ENCODE measurements at regions not wholly inside any gene's neighbourhood (a gene's known extent, or its start where the extent isn't known, plus 50 kb on each side); places are given as distances from the start of the nearest gene placed in this dataset.

- TF ChIP-seq EZH2 (IDR thresholded peaks at IDR 0.05; ENCODE audit: low read length, missing control alignments) (no peak), CTCF (conservative IDR thresholded peaks at IDR 0.05 in 1 of 2, IDR thresholded peaks at IDR 0.05 in 1 of 2; ENCODE audit: low read depth in 1 of 2, low read length in 2 of 2) (no peak)
- no peak for DNase-seq (ENCODE audit: low read depth in 2 of 2)
- no peak overlapping the region for H3K9ac ChIP-seq (ENCODE audit: insufficient read depth, low read length)
- no peaks in the 10 kb centered on the region for H3K27me3 ChIP-seq (ENCODE audit: control insufficient read depth, insufficient read depth, low read length)
- no peak overlapping the region for H3K4me2 ChIP-seq (ENCODE audit: extremely low read depth, insufficient read depth, low read length)
- H3K9me3 ChIP-seq (ENCODE audit: control insufficient read depth, insufficient read depth, low read depth, low read length), result no peaks in the 10 kb centered on the region
- no peaks in the 10 kb centered on the region for H3K4me1 ChIP-seq (ENCODE audit: control insufficient read depth, extremely low read depth, insufficient read depth, low read length)
- no peak overlapping the region for H3K27ac ChIP-seq (ENCODE audit: insufficient read depth, low read length)
- no peaks in the 10 kb centered on the region for H3K79me2 ChIP-seq (ENCODE audit: control insufficient read depth, insufficient read depth, low read length)
- no peaks in the 10 kb centered on the region for H3K36me3 ChIP-seq (ENCODE audit: control insufficient read depth, insufficient read depth, low read length)
- no peak overlapping the region for H3K4me3 ChIP-seq (replicated peaks in 1 of 4; ENCODE audit: control extremely low read depth in 1 of 4, insufficient read depth in 1 of 4, low read depth in 3 of 4, low read length in 4 of 4)
- no peaks in the 10 kb centered on the region for H4K20me1 ChIP-seq (ENCODE audit: control insufficient read depth, extremely low read depth, insufficient read depth, low read length)
- H2AFZ ChIP-seq (ENCODE audit: low read length), result no peak overlapping the region
Observed at GRCh38 chr17:77006971-77007649, 133.7 kb upstream of the SEC14L1 start.

GRCh38 chr17:77009877-77010276, 130.9 kb upstream of the SEC14L1 start:
- Histone ChIP-seq H3K27ac (ENCODE audit: insufficient read depth, low read length) (no peak overlapping the region), H3K79me2 (ENCODE audit: control insufficient read depth, insufficient read depth, low read length) (no peaks in the 10 kb centered on the region), H3K9ac (ENCODE audit: insufficient read depth, low read length) (no peak overlapping the region), H3K4me1 (ENCODE audit: control insufficient read depth, extremely low read depth, insufficient read depth, low read length) (no peaks in the 10 kb centered on the region), H2AFZ (ENCODE audit: low read length) (no peak overlapping the region), H3K4me3 (replicated peaks in 1 of 4; ENCODE audit: control extremely low read depth in 1 of 4, insufficient read depth in 1 of 4, low read depth in 3 of 4, low read length in 4 of 4) (no peak overlapping the region), H3K36me3 (ENCODE audit: control insufficient read depth, insufficient read depth, low read length) (no peaks in the 10 kb centered on the region), H3K4me2 (ENCODE audit: extremely low read depth, insufficient read depth, low read length) (no peak overlapping the region), H4K20me1 (ENCODE audit: control insufficient read depth, extremely low read depth, insufficient read depth, low read length) (no peaks in the 10 kb centered on the region), H3K9me3 (ENCODE audit: control insufficient read depth, insufficient read depth, low read depth, low read length) (no peaks in the 10 kb centered on the region), H3K27me3 (ENCODE audit: control insufficient read depth, insufficient read depth, low read length) (no peaks in the 10 kb centered on the region)
- no peak for DNase-seq (ENCODE audit: low read depth in 2 of 2)
- TF ChIP-seq EZH2 (IDR thresholded peaks at IDR 0.05; ENCODE audit: low read length, missing control alignments), result no peak
- TF ChIP-seq CTCF (conservative IDR thresholded peaks at IDR 0.05 in 1 of 2, IDR thresholded peaks at IDR 0.05 in 1 of 2; ENCODE audit: low read depth in 1 of 2, low read length in 2 of 2), result no peak

- H4K20me1 ChIP-seq (ENCODE audit: control insufficient read depth, extremely low read depth, insufficient read depth, low read length), result no peaks in the 10 kb centered on the region
- no peak overlapping the region for H3K27ac ChIP-seq (ENCODE audit: insufficient read depth, low read length)
- no peaks in the 10 kb centered on the region for H3K79me2 ChIP-seq (ENCODE audit: control insufficient read depth, insufficient read depth, low read length)
- no peaks in the 10 kb centered on the region for H3K27me3 ChIP-seq (ENCODE audit: control insufficient read depth, insufficient read depth, low read length)
- no peak overlapping the region for H2AFZ ChIP-seq (ENCODE audit: low read length)
- H3K4me1 ChIP-seq (ENCODE audit: control insufficient read depth, extremely low read depth, insufficient read depth, low read length), result no peaks in the 10 kb centered on the region
- no peak for DNase-seq (ENCODE audit: low read depth in 2 of 2)
- no peak overlapping the region for H3K9ac ChIP-seq (ENCODE audit: insufficient read depth, low read length)
- no peak overlapping the region for H3K4me2 ChIP-seq (ENCODE audit: extremely low read depth, insufficient read depth, low read length)
- TF ChIP-seq CTCF (conservative IDR thresholded peaks at IDR 0.05 in 1 of 2, IDR thresholded peaks at IDR 0.05 in 1 of 2; ENCODE audit: low read depth in 1 of 2, low read length in 2 of 2) (no peak), EZH2 (IDR thresholded peaks at IDR 0.05; ENCODE audit: low read length, missing control alignments) (no peak)
- H3K9me3 ChIP-seq (ENCODE audit: control insufficient read depth, insufficient read depth, low read depth, low read length), result no peaks in the 10 kb centered on the region
- H3K4me3 ChIP-seq (replicated peaks in 1 of 4; ENCODE audit: control extremely low read depth in 1 of 4, insufficient read depth in 1 of 4, low read depth in 3 of 4, low read length in 4 of 4), result no peak overlapping the region
- H3K36me3 ChIP-seq (ENCODE audit: control insufficient read depth, insufficient read depth, low read length), result no peaks in the 10 kb centered on the region
Observed at GRCh38 chr17:77010667-77011066, 130.1 kb upstream of the SEC14L1 start.

Measured in fibroblast of lung (primary cell).